ENCODE measurements at regions not wholly inside any gene's neighbourhood (a gene's known extent, or its start where the extent isn't known, plus 50 kb on each side); places are given as distances from the start of the nearest gene placed in this dataset.

GRCh38 chr12:104815935-104816334 is 142.2 kb downstream of the SLC41A2 start:
- H3K4me3 ChIP-seq (ENCODE audit: low read depth, low read length): no peak overlapping the region
- no peaks in the 10 kb centered on the region for H3K79me2 ChIP-seq
- no peaks in the 10 kb centered on the region for H3K36me3 ChIP-seq (ENCODE audit: control insufficient read depth, insufficient read depth, low read length)
- H3K4me2 ChIP-seq (ENCODE audit: low read length): no peak overlapping the region
- TF ChIP-seq CTCF (IDR thresholded peaks at IDR 0.05): no peak
- no peaks in the 10 kb centered on the region for H3K9me3 ChIP-seq (ENCODE audit: control insufficient read depth, low read length)
- H3K27me3 ChIP-seq (ENCODE audit: control insufficient read depth, insufficient read depth, low read length): no peaks in the 10 kb centered on the region
- no peak overlapping the region for H3K9ac ChIP-seq
- H3K4me1 ChIP-seq: no peaks in the 10 kb centered on the region
- H2AFZ ChIP-seq: no peak overlapping the region
- no peak overlapping the region for H3K27ac ChIP-seq

GRCh38 chr12:104814944-104815343 is 143.1 kb downstream of the SLC41A2 start:
- Histone ChIP-seq H3K4me2 (ENCODE audit: low read length) (no peak overlapping the region), H3K79me2 (no peaks in the 10 kb centered on the region), H3K27me3 (ENCODE audit: control insufficient read depth, insufficient read depth, low read length) (no peaks in the 10 kb centered on the region), H3K27ac (no peak overlapping the region), H3K9me3 (ENCODE audit: control insufficient read depth, low read length) (no peaks in the 10 kb centered on the region), H2AFZ (no peak overlapping the region), H3K9ac (no peak overlapping the region), H3K36me3 (ENCODE audit: control insufficient read depth, insufficient read depth, low read length) (no peaks in the 10 kb centered on the region), H3K4me1 (no peaks in the 10 kb centered on the region), H3K4me3 (ENCODE audit: low read depth, low read length) (no peak overlapping the region)
- TF ChIP-seq CTCF (IDR thresholded peaks at IDR 0.05): no peak

Measured in parathyroid adenoma (tissue), 2 donors.